HFF-Myc (cell line): ENCODE measurements at regions not wholly inside any gene's neighbourhood (a gene's known extent, or its start where the extent isn't known, plus 50 kb on each side); places are given as distances from the start of the nearest gene placed in this dataset.
A peak's percentile ranks its signal among the peaks of the same experiment; 100 is the strongest.

ENCODE experiments used
- DNase-seq: peaks from one replicate; pipeline ENCODE4 v3.0.0-alpha.2; 2011; ENCODE audit warnings: low read depth; ENCODE audit errors: extremely low read depth
- H3K4me3 ChIP-seq: replicated peaks from 2 replicates; pipeline ENCODE4 v1.5.1; 2011; ENCODE audit warnings: low read depth, mild to moderate bottlenecking, control low read depth, low read length
- CTCF ChIP-seq: IDR thresholded peaks from 2 replicates; pipeline ENCODE4 v1.5.1; 2012; ENCODE audit warnings: mild to moderate bottlenecking, low read depth, low read length, control low read depth; ENCODE audit errors: missing control alignments

GRCh38 chr17:51430591-51430990 lies 170.2 kb downstream of the UTP18 start:
- no peak for TF ChIP-seq CTCF
- DNase-seq: no peak
- no peak overlapping the region for H3K4me3 ChIP-seq

DNA sequence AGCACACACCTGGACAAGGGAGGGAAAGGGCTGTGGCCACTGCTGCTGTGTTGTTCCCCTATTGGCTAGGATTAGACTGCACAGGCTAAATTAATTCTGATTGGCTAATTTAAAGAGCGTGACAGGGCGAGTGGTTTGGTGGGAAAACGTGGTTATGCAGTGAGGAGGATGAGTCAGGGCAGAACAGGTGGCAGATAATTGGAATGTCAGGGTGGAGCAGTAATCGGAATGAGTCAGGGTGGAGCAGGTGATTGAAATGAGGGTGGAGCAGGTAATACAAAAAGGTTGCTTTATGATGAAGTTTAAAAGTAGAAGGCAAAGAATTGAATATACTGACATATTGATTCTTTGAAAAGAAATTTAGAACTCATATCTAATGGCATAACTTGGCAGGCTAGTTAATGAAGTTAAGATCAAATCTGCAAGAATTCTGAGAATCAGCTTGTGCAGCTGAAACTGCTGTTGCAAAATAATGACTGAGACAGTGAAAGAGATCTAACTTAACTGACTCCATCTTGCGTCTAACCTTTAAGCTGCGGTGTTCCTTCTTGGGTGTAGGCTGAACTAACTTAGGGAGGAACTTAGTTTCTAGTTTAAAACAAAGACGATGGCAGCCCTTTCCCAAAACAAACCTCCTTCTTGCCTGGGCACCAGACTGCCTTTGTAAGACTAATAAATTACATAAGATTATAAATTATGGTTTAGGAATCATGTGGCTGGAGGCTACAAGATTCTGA lies 174.3 kb downstream of the UTP18 start:
- no peak for DNase-seq
- H3K4me3 ChIP-seq: no peak overlapping the region
- no peak for TF ChIP-seq CTCF

DNA sequence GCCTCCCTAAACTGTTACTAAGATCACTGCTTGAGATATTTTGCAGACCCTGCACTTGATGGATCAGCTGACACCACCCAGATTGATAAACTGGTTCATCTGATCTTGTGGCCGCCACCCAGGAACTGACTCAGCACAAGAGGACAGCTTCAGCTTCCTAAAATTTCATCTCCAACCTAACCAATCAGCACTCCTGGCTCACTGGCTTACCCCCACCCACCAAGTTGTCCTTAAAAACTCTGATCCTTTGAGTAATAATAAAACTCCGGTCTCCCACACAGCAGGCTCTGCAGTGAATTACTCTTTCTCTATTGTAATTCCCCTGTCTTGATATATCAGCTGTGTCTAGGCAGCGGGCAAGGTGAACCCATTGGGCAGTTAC lies 174.8 kb downstream of the UTP18 start:
- DNase-seq: no peak
- TF ChIP-seq CTCF: no peak
- H3K4me3 ChIP-seq: no peak overlapping the region

GRCh38 chr17:51435641-51436091 lies 175.3 kb downstream of the UTP18 start:
- TF ChIP-seq CTCF: peak; percentile 29
- no peak overlapping the region for H3K4me3 ChIP-seq
- no peak for DNase-seq

- DNase-seq: no peak
- H3K4me3 ChIP-seq: no peak overlapping the region
- TF ChIP-seq CTCF: no peak
These were observed 179.3 kb downstream of the UTP18 start for GRCh38 chr17:51439395-51440229.

DNA sequence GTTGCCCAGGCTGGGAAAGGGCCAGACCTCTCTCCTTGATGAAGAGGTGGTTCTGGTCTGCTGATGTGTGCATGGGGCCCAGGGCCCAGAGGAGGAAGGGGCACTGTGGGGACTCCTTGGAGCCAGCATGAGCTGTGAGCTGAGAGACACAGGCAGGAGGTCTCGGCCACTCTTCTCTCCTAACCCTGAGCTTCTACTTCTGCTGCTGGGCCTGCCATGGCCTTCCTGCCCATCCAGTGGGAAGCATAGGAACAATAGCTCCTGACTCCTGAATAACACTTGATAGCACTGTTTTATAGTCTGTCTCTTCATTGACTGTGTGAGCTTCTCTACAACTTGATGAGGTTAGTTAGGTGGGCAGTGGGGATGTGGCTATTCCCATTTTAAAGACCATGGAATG lies 181.1 kb downstream of the UTP18 start:
- no peak for DNase-seq
- H3K4me3 ChIP-seq: no peak overlapping the region
- TF ChIP-seq CTCF: no peak
